GM23248 (cell line): ENCODE measurements at regions not wholly inside any gene's neighbourhood (a gene's known extent, or its start where the extent isn't known, plus 50 kb on each side); places are given as distances from the start of the nearest gene placed in this dataset.

Experiments
- DNase-seq: peaks from one replicate; pipeline ENCODE4 v3.0.0-alpha.2; 2015
- H2AFZ ChIP-seq: fragments of 200-600 bp; sonication (generic); 2 replicates; pipeline ENCODE4 v1.6.1; 2016; ENCODE audit warnings: antibody characterized with exemption
- H3F3A ChIP-seq: fragments of 200-600 bp; sonication (generic); 2 replicates; pipeline ENCODE4 v1.6.1; 2016; ENCODE audit warnings: mild to moderate bottlenecking, antibody characterized with exemption, mixed run types; ENCODE audit not compliant: insufficient read depth
- H3K27ac ChIP-seq: fragments of 200-600 bp; sonication (generic); 2 replicates; pipeline ENCODE4 v1.5.1; 2016; ENCODE audit warnings: mild to moderate bottlenecking
- H3K27me3 ChIP-seq: fragments of 200-600 bp; sonication (generic); replicated peaks from 2 replicates; pipeline ENCODE4 v1.6.1; 2016; ENCODE audit warnings: mild to moderate bottlenecking; ENCODE audit not compliant: insufficient read depth
- H3K36me3 ChIP-seq: fragments of 200-600 bp; sonication (generic); 2 replicates; pipeline ENCODE4 v1.6.1; 2016; ENCODE audit warnings: low read depth, mild to moderate bottlenecking
- H3K4me1 ChIP-seq: fragments of 200-600 bp; sonication (generic); 2 replicates; pipeline ENCODE4 v1.6.1; 2016; ENCODE audit warnings: mild to moderate bottlenecking; ENCODE audit not compliant: insufficient read depth
- H3K4me2 ChIP-seq: fragments of 200-600 bp; sonication (generic); one replicate; pipeline ENCODE4 v1.6.1; 2016; ENCODE audit warnings: mild to moderate bottlenecking; ENCODE audit not compliant: unreplicated experiment
- H3K4me3 ChIP-seq: fragments of 200-600 bp; sonication (generic); 2 replicates; pipeline ENCODE4 v1.5.1; 2016; ENCODE audit warnings: mild to moderate bottlenecking
- H3K79me2 ChIP-seq: fragments of 200-600 bp; sonication (generic); 2 replicates; pipeline ENCODE4 v1.6.1; 2016; ENCODE audit warnings: mild to moderate bottlenecking; ENCODE audit not compliant: insufficient read depth
- H3K9ac ChIP-seq: fragments of 200-600 bp; sonication (generic); 2 replicates; pipeline ENCODE4 v1.6.1; 2016; ENCODE audit warnings: mild to moderate bottlenecking
- H3K9me2 ChIP-seq: fragments of 200-600 bp; sonication (generic); 2 replicates; pipeline ENCODE4 v1.6.1; 2016; ENCODE audit warnings: mixed run types, mild to moderate bottlenecking, moderate library complexity; ENCODE audit not compliant: insufficient read depth
- H3K9me3 ChIP-seq: fragments of 200-600 bp; sonication (generic); one replicate; pipeline ENCODE4 v1.6.1; 2017; ENCODE audit warnings: low read depth
- H4K20me1 ChIP-seq: fragments of 200-600 bp; sonication (generic); 2 replicates; pipeline ENCODE4 v1.6.0; 2016; ENCODE audit not compliant: insufficient read depth
- EZH2 ChIP-seq: fragments of 200-600 bp; sonication (generic); IDR thresholded peaks from 2 replicates; pipeline ENCODE4 v1.6.1; 2018; ENCODE audit warnings: antibody characterized with exemption, mild to moderate bottlenecking; ENCODE audit not compliant: insufficient read depth, poor library complexity, severe bottlenecking
- EZH2phosphoT487 ChIP-seq: fragments of 200-600 bp; sonication (generic); IDR thresholded peaks from 2 replicates; pipeline ENCODE4 v1.6.1; 2018; ENCODE audit warnings: antibody characterized with exemption, moderate library complexity, mild to moderate bottlenecking, low read depth; ENCODE audit not compliant: insufficient read depth
- WGBS, 2 experiments: methylation state at CpG; one replicate each; pipeline ENCODE4 v1.1.6; 2015 to 2017; ENCODE audit warnings: low lambda C conversion rate in 2 of 2, low coverage in 1 of 2; ENCODE audit errors: missing lambda C conversion rate in 2 of 2; 5-methylcytosine and 5-hydroxymethylcytosine counted together
- in situ Hi-C: fragments of 300-500 bp; cut with MboI; formaldehyde crosslinking; loops from 2 replicates; pipeline ENCODE4 v1.15.0; 2020

GRCh38 chr11:42951266-42951665 is 360.5 kb upstream of the API5 start:
- Histone ChIP-seq H3K4me1 (no peaks in the 10 kb centered on the region), H3K79me2 (no peaks in the 10 kb centered on the region), H3K36me3 (no peaks in the 10 kb centered on the region), H3K9me2 (no peaks in the 10 kb centered on the region), H3K4me3 (no peak overlapping the region), H3K27me3 (no peaks in the 10 kb centered on the region), H3F3A (no peaks in the 10 kb centered on the region), H4K20me1 (no peaks in the 10 kb centered on the region), H2AFZ (no peak overlapping the region), H3K4me2 (no peak overlapping the region), H3K27ac (no peak overlapping the region), H3K9me3 (no peaks in the 10 kb centered on the region), H3K9ac (no peak overlapping the region)
- WGBS, 2 experiments, result 16 to 22% methylated on average over 1 of the region's 1 CpG
- TF ChIP-seq EZH2phosphoT487 (no peak), EZH2 (no peak)
- DNase-seq, result no peak
- in situ Hi-C loops, result no loop called here

GRCh38 chr11:42957831-42958230 is 354.0 kb upstream of the API5 start:
- in situ Hi-C loops, result no loop called here
- H3K27me3 ChIP-seq, result no peaks in the 10 kb centered on the region

GRCh38 chr11:42958635-42959034 is 353.2 kb upstream of the API5 start:
- in situ Hi-C loops, result no loop called here
- Histone ChIP-seq H3F3A (no peaks in the 10 kb centered on the region), H3K4me2 (no peak overlapping the region), H3K36me3 (no peaks in the 10 kb centered on the region), H3K4me1 (no peaks in the 10 kb centered on the region), H3K27ac (no peak overlapping the region), H3K9ac (no peak overlapping the region), H3K27me3 (no peaks in the 10 kb centered on the region), H3K4me3 (no peak overlapping the region), H3K9me2 (no peaks in the 10 kb centered on the region), H3K9me3 (no peaks in the 10 kb centered on the region), H3K79me2 (no peaks in the 10 kb centered on the region), H4K20me1 (no peaks in the 10 kb centered on the region), H2AFZ (no peak overlapping the region)
- DNase-seq, result no peak
- 8 to 9% methylated on average over 2 of the region's 2 CpGs for WGBS, 2 experiments
- TF ChIP-seq EZH2phosphoT487 (no peak), EZH2 (no peak)

More at GRCh38 chr11:42957831-42958230, 354.0 kb upstream of the API5 start:
- TF ChIP-seq EZH2 (no peak), EZH2phosphoT487 (no peak)
- no peaks in the 10 kb centered on the region for H3K36me3 ChIP-seq
- no peak overlapping the region for H3K9ac ChIP-seq
- H3K4me1 ChIP-seq, result no peaks in the 10 kb centered on the region
- H2AFZ ChIP-seq, result no peak overlapping the region
- no peaks in the 10 kb centered on the region for H3K9me2 ChIP-seq
- no peaks in the 10 kb centered on the region for H3F3A ChIP-seq
- H3K79me2 ChIP-seq, result no peaks in the 10 kb centered on the region
- H3K4me2 ChIP-seq, result no peak overlapping the region
- no peak overlapping the region for H3K27ac ChIP-seq
- H4K20me1 ChIP-seq, result no peaks in the 10 kb centered on the region
- no peaks in the 10 kb centered on the region for H3K9me3 ChIP-seq
- DNase-seq, result no peak
- 9 to 15% methylated on average over 1 of the region's 1 CpG for WGBS, 2 experiments
- no peak overlapping the region for H3K4me3 ChIP-seq

GRCh38 chr11:42960521-42961088 is 351.2 kb upstream of the API5 start:
- Histone ChIP-seq H4K20me1 (no peaks in the 10 kb centered on the region), H3K36me3 (no peaks in the 10 kb centered on the region), H3K4me3 (no peak overlapping the region), H3K9me3 (no peaks in the 10 kb centered on the region), H2AFZ (no peak overlapping the region), H3K9ac (no peak overlapping the region), H3K27me3 (no peaks in the 10 kb centered on the region), H3K9me2 (no peaks in the 10 kb centered on the region), H3K4me1 (no peaks in the 10 kb centered on the region), H3K27ac (no peak overlapping the region), H3F3A (no peaks in the 10 kb centered on the region), H3K79me2 (no peaks in the 10 kb centered on the region), H3K4me2 (no peak overlapping the region)
- in situ Hi-C loops, result no loop called here
- WGBS, 2 experiments, result 4 to 5% methylated on average over 1 of the region's 1 CpG
- no peak for DNase-seq
- TF ChIP-seq EZH2phosphoT487, result no peak
- TF ChIP-seq EZH2, result no peak

- no peaks in the 10 kb centered on the region for H3F3A ChIP-seq
- TF ChIP-seq EZH2phosphoT487, result no peak
- no peak for TF ChIP-seq EZH2
- H3K4me3 ChIP-seq, result no peak overlapping the region
- 15 to 18% methylated on average over 2 of the region's 2 CpGs for WGBS, 2 experiments
- no peak overlapping the region for H3K27ac ChIP-seq
- H4K20me1 ChIP-seq, result no peaks in the 10 kb centered on the region
- no peaks in the 10 kb centered on the region for H3K79me2 ChIP-seq
- DNase-seq, result no peak
- H3K36me3 ChIP-seq, result no peaks in the 10 kb centered on the region
- H3K9me2 ChIP-seq, result no peaks in the 10 kb centered on the region
- no peak overlapping the region for H3K4me2 ChIP-seq
- no peaks in the 10 kb centered on the region for H3K27me3 ChIP-seq
- no peak overlapping the region for H3K9ac ChIP-seq
- no peak overlapping the region for H2AFZ ChIP-seq
- no peaks in the 10 kb centered on the region for H3K9me3 ChIP-seq
- no peaks in the 10 kb centered on the region for H3K4me1 ChIP-seq
- in situ Hi-C loops, result no loop called here
These were observed 344.1 kb upstream of the API5 start for GRCh38 chr11:42967653-42968052.
